OCI-M2 (cell line): ENCODE measurements at regions not wholly inside any gene's neighbourhood (a gene's known extent, or its start where the extent isn't known, plus 50 kb on each side); places are given as distances from the start of the nearest gene placed in this dataset.
"Not testable (repeated sequence)": the region's sequence is repeated elsewhere in the genome, so short reads cannot be mapped to it uniquely, and the experiment has no call there.

Experiments used
- DNase-seq: peaks from one replicate; lab custom pipeline; 2025; ENCODE audit not compliant: unreplicated experiment; lab: John Stamatoyannopoulos, UW

DNA sequence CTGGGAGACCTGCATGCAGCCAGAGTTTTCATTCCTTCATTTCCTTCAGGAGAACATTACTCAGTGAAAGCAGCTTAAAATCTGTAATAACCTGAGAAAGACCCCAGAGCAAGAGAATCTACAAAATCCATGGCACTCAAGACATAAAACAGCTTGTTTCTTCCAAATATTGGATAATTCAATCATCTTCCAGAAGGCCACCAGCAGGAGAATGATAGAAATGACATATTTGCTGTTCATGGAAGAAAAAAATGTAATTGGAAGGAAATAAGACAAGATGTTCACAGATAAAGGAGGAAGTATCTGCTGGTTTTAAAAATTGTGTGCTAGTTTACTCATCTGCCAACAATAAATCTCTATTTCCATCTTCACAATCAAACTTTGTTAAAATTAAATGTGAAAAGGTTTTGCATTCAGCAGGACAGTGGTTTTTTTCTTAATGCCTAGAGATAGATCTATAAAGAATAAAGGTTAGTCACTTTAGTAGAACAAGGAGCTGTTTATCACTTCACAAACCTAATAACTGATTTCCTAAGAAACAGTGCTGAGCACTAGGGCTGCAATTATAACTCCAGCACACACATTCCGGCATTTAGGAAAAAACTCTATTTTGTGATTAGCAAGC, 530.8 kb downstream of the NSUN3 start:
- DNase-seq, result no peak

DNA sequence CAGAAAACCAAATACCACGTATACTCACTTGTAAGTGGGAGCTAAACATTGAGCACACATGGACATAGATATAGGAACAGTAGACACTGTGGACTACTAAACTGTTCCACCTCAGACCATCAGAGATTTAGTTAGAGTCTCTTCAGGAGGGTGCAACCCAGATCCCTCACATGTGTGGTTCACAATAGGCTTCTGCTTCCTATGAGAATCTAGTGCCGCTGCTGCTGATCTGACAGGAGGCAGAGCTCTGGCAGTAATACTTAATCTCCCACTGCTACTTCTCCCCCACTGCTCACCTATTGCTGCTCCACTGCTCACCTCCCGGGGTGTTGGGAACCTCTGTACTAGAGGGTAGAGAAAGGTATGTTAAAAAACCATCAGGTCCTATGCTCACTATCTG, 533.3 kb downstream of the NSUN3 start:
- DNase-seq, result no peak

- DNase-seq, result no peak
These were observed 534.2 kb downstream of the NSUN3 start for GRCh38 chr3:94596887-94597566.

DNA sequence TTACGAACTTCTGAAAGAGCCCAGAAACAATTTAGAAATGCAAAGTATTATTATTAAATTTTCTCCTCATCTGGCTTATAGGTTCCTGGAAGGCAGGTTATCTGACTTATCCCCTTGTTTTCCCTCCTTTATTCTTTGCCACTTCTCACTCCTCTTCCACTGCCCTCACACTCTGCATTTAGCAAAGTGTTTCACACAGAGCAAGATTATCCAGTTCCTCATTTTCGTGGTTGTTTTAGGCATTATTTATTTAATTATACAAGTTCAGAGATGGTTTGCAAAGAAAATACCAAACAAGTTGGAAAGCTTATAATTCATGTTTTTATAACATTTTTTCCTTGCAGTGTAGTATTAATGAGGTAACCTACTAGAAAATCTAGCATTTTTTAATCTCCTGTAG, 544.9 kb downstream of the NSUN3 start:
- DNase-seq, result no peak

GRCh38 chr3:94609908-94610307, 547.0 kb downstream of the NSUN3 start:
- DNase-seq, result no peak

DNA sequence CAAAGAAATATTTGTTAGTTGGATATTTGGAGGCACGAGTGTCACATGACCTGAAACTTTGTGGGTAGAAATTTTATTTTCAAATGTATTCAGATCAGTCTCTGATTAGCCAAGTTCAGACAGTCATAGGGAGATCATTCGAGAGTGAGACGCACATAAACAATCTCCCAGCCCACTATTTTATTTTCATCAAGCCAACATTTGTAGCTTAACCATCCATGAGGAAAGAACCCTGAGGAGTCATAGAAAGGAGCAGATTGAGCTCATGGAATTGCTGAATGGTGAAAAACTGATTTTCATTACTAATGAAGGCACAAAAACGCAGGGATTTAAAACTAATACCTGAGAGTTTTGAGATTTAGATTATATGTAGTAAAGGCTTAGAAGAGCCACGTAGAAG, 548.7 kb downstream of the NSUN3 start:
- DNase-seq, result no peak

- DNase-seq, result no peak
These were observed 549.8 kb downstream of the NSUN3 start for GRCh38 chr3:94612631-94613030.

- DNase-seq, result no peak
These were observed 551.3 kb downstream of the NSUN3 start for GRCh38 chr3:94614192-94614591.

DNA sequence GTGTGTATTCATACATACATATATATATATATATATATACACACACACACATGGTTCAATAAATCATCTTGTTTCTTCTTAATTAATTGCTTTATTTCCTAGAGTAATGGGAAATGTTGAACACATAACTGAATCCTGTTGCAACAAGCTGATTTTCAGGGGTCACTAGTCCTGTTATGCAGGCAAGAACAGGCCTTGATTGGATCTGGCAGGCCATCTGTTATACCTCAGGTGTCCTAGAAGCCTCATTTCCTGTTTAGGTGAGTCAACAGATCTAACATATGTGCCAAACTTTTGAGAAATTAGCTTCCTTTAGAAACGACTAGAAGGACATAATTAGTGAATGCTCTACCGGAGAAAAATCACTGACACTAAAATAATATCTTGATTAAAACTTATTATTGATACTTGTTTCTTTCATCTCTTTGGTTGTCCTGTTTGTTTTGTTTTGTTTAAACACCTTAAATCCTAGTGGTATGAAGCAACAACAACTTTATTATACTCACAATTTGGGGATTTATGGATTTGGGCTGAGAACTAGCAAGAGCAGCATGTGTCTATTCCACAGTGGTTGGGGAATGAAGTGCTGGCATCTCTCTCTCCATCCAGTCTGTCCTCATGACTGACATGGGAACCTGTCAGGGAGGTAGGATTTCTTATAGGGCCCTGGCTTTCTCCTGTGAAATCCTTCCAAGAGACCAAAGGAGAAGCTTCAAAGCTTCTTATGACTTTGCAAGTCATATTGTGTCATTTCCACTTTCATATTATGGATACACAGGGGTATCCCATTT, 552.6 kb downstream of the NSUN3 start:
- DNase-seq, result no peak

- DNase-seq, result no peak
These were observed 554.0 kb downstream of the NSUN3 start for GRCh38 chr3:94616833-94617232.

DNA sequence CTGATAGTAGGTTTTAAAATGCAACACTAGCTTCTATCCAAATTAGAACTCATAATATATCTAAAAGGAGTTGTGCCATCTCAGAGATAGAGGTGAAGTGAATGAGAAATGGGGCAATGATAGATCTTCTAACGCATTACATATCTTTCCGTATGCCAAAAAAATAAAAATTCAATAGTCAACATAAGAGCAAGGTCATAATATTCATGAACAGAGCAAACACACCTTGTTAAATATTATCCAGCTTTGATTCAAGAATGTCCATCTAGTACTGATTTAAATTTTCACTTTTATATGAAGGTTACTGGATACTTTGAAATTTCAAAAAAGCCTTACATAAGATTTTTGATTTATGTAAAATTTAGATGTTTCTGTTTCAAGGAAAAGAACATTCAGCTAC, 554.5 kb downstream of the NSUN3 start:
- DNase-seq, result no peak

GRCh38 chr3:94619643-94620042, 556.8 kb downstream of the NSUN3 start:
- DNase-seq, result no peak

DNA sequence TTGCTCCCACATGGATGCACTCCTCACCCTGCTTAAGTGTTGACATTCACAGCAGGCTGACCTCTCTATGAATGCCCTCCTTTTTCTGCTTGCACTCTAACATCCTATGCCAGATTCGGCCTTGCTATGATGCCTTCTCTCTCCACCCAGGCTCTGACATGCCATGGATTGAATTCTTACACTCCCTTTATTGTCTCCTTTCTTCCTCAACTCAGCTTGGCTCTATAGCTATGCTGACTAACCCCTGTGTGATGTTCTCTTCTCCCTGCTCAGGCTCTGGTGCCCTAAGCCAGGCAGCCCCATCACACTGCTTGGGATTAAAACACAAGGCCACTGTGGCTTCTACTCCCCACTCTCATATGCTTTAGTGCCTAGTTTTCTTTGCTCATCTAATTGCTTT, 563.7 kb downstream of the NSUN3 start:
- no peak for DNase-seq

GRCh38 chr3:94627689-94628088, 564.8 kb downstream of the NSUN3 start:
- DNase-seq, result no peak

DNA sequence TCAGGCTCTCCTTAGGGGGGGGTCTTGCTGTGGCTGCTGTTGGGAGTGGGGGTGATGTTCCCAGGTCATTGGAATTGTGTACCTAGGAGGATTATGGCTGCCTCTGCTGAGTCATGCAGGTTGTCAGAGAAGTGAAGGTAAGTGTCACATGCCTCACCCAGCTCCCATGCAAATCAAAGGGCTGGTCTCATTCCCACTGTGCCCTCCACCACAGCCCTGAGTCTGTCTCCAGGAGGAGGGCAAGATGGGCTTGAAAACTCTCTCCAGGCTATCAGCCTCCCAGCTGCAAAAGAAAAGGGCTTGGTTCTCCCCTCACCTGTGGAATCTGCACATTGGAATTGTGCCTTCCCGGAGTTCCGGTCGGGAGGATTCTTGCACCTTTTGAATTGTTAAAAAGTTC, 580.5 kb downstream of the NSUN3 start:
- no peak for DNase-seq

GRCh38 chr3:94645790-94646189, 582.9 kb downstream of the NSUN3 start:
- DNase-seq, result no peak

- DNase-seq, result no peak
These were observed 584.3 kb downstream of the NSUN3 start for GRCh38 chr3:94647131-94647530.

DNA sequence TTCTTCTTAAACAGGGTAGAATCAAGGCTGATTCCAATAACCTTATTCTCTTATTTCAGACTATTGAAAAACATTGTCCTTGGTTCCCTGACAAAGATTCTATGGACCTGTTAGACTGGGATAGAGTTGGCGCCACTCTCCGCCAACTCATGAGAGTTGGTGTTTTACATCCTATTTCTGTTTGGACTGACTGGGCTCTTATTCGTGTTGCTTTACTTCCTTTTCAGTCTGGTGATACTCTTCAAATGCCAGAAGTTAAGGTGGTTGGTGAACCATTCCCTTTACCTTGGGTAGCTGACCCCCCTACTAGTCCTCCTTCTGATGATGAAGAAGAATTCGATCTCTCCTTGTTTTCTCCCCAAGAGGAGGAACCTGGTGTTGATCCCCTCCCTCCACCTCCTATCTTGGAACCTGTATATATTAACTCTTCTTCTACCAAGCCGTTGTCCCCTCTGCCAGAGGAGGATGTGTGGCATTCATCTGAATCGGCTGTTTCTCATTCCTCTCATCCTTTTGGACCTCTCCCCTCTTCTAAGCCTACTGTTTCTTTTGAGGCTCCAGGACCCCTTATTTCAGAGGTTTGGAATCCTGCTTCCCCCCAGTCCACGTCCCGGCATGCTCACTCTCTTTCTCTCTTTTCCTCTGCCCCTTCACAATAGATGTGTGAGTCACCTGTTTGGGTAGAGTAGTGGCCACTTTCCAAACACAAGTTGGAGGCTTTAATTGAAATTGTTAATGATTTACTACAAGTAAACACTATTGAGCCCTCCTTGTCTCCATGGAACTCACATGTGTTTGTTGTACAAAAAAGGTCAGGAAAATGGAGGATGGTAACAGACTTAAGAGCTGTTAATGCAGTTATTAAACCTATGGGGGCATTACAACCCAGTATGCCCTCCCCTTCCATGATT, 585.7 kb downstream of the NSUN3 start:
- not testable (repeated sequence) for DNase-seq

GRCh38 chr3:94654096-94654495, 591.2 kb downstream of the NSUN3 start:
- no peak for DNase-seq

DNA sequence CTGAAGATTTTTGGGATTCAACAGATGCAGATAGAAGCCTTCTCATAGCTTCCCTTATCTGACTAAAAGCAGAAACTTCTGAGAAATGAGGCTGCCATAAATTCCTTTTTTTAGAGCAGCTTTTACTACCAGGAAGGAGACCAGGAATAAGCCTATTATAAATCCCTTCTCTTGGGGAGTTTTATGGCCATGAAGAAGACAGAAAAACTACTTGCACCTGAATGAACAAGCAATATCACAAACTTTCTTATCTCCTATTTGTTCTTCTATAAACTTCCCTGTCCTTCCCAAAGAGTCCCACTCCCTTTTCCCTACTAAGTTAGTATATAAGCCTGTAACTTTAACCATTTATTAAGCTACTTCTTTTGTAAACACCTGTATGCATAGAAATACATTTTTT, 603.1 kb downstream of the NSUN3 start:
- DNase-seq, result no peak

GRCh38 chr3:94671078-94671477, 608.2 kb downstream of the NSUN3 start:
- DNase-seq, result no peak
